ENCODE measurements at regions not wholly inside any gene's neighbourhood (a gene's known extent, or its start where the extent isn't known, plus 50 kb on each side); places are given as distances from the start of the nearest gene placed in this dataset.
A peak's percentile ranks its signal among the peaks of the same experiment; 100 is the strongest.

DNA sequence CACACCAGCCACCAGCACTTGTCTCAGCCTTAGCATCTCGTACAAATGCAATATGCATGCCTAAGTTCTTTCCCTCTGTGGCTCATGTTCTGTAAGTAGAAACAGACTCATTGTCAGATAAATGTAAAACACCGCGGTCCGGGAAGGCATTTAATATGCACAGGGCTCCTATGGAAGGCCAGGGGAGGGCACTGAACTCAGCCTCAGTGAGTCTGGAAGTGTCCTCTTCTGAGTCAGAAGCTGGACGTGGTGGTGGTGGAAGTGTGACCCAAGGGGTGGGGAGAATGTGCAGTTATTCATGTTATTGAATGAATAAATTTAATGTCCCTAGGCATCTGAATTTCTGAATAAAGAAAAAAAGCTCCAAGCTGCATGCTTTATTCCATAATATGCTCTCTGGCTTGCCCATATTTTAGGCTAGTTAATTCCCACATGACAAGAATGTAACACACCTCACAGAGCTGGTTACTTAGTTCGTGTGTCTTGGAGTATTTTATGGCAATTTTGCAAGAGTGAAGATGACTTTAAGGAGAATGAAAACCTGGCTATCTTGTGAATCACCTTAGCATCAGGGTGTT is 193.1 kb upstream of the GATB start:
- H3K27ac Mint-ChIP-seq: no peak overlapping the region
- ATAC-seq (ENCODE audit: low read depth in 2 of 2) (no peak), DNase-seq (no peak)
- H3K27me3 Mint-ChIP-seq: peaks cover 0 to 6% (median 6%) of the 10 kb centered on the region in 3 donors
- H3K4me3 Mint-ChIP-seq: no peak overlapping the region
- H3K4me1 Mint-ChIP-seq: no peaks in the 10 kb centered on the region
- peaks cover 0 to 5% (median 0%) of the 10 kb centered on the region in 7 donors for H3K9me3 Mint-ChIP-seq
- H3K36me3 Mint-ChIP-seq: no peaks in the 10 kb centered on the region

GRCh38 chr4:151953312-151953711 is 192.5 kb upstream of the GATB start:
- DNase-seq (no peak), ATAC-seq (ENCODE audit: low read depth in 2 of 2) (no peak)
- Mint-ChIP-seq H3K36me3 (peaks cover 0 to under 1% of the 10 kb centered on the region in 2 donors), H3K4me1 (no peaks in the 10 kb centered on the region), H3K27ac (no peak overlapping the region), H3K4me3 (no peak overlapping the region), H3K9me3 (peaks cover 0 to 5% (median under 1%) of the 10 kb centered on the region in 7 donors), H3K27me3 (peaks cover 0 to 6% (median 6%) of the 10 kb centered on the region in 3 donors)

DNA sequence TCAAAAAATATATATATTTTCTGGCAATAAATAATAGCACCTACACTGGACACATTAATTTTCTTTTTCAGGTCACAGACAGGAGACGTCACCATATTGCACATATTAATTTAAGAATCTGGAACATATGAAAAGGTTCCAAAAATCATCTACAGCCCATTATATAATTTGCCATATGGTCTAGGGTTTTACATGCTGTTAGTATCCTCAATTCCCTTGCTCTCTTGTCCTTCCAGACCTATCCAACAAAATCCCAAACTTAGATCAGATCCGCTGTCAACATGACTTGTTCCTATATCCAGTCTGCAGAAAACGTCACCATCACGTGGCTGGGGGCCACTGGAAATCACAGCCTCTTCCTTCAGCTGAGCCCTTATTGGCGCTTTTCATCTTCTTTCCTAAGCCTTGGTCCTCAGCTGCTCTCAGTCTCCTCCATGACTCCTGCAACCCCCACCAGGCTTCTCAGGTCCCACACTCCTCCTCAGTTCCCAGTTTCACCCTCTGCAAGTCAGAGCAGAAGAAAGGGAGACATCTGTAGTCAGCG is 192.0 kb upstream of the GATB start:
- no peaks in the 10 kb centered on the region for H3K4me1 Mint-ChIP-seq

DNA sequence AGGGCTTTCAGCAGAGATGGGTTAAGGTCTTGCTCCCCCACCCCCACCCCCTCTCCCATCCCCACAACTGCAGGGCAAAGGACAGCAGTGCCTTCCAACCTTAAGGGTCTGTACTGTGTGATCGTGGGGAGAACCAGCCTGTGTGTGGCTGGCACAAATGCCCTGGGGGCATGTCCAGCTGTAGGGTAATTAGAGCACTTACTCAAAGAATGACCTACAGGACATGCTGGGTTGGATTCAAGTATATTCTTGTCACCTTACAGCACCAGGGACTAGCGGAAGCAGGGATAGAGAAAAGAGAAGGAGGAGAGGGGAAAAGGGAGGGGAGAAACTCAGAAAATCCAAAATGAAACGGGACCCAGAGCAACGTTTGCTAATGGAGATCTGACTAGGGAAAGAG is 191.3 kb upstream of the GATB start:
- Mint-ChIP-seq H3K36me3 (peaks cover 0 to 12% of the 10 kb centered on the region in 2 donors), H3K27me3 (peaks cover 0 to 6% (median 0%) of the 10 kb centered on the region in 3 donors), H3K27ac (no peak overlapping the region), H3K9me3 (peaks cover 7 to 13% (median 12%) of the 10 kb centered on the region in 7 donors), H3K4me3 (no peak overlapping the region), H3K4me1 (no peaks in the 10 kb centered on the region)
- ATAC-seq (ENCODE audit: low read depth in 2 of 2): no peak
- DNase-seq: no peak

More for the DNA sequence above, 192.0 kb upstream of the GATB start:
- Mint-ChIP-seq H3K9me3 (peaks cover 3 to 8% (median 6%) of the 10 kb centered on the region in 7 donors), H3K27ac (peak overlapping the region in 1 of 6 donors; percentile 5), H3K4me3 (no peak overlapping the region), H3K27me3 (peaks cover 0 to 6% (median 5%) of the 10 kb centered on the region in 3 donors), H3K36me3 (peaks cover 0 to 6% of the 10 kb centered on the region in 2 donors)
- DNase-seq (no peak), ATAC-seq (ENCODE audit: low read depth in 2 of 2) (no peak)

- DNase-seq (no peak), ATAC-seq (ENCODE audit: low read depth in 2 of 2) (no peak)
- Mint-ChIP-seq H3K27ac (no peak overlapping the region), H3K4me1 (no peaks in the 10 kb centered on the region), H3K36me3 (peaks cover 0 to 14% of the 10 kb centered on the region in 2 donors), H3K27me3 (peaks cover 0 to 6% (median 0%) of the 10 kb centered on the region in 3 donors), H3K4me3 (no peak overlapping the region), H3K9me3 (peaks cover 8 to 18% (median 16%) of the 10 kb centered on the region in 7 donors)
These were observed 190.9 kb upstream of the GATB start for GRCh38 chr4:151951671-151952050.

GRCh38 chr4:151950993-151951670 is 190.3 kb upstream of the GATB start:
- H3K36me3 Mint-ChIP-seq: peaks cover 4 to 19% of the 10 kb centered on the region in 2 donors
- H3K4me1 Mint-ChIP-seq: no peaks in the 10 kb centered on the region
- no peak overlapping the region for H3K4me3 Mint-ChIP-seq
- no peak for ATAC-seq (ENCODE audit: low read depth in 2 of 2)
- H3K27ac Mint-ChIP-seq: no peak overlapping the region
- peaks cover 12 to 23% (median 21%) of the 10 kb centered on the region in 7 donors for H3K9me3 Mint-ChIP-seq
- peaks cover 0 to 6% (median 0%) of the 10 kb centered on the region in 3 donors for H3K27me3 Mint-ChIP-seq
- DNase-seq: no peak

- Mint-ChIP-seq H3K27ac (no peak overlapping the region), H3K4me3 (no peak overlapping the region), H3K36me3 (peaks cover 13 to 23% of the 10 kb centered on the region in 2 donors), H3K9me3 (peaks cover 20 to 43% (median 32%) of the 10 kb centered on the region in 7 donors), H3K4me1 (no peaks in the 10 kb centered on the region), H3K27me3 (peaks cover 0 to under 1% (median 0%) of the 10 kb centered on the region in 3 donors)
- ATAC-seq (ENCODE audit: low read depth in 2 of 2) (no peak), DNase-seq (no peak)
These were observed 187.7 kb upstream of the GATB start for GRCh38 chr4:151948351-151949016.

- no peak for DNase-seq
- H3K4me3 Mint-ChIP-seq: no peak overlapping the region
- no peaks in the 10 kb centered on the region for H3K27me3 Mint-ChIP-seq
- no peaks in the 10 kb centered on the region for H3K4me1 Mint-ChIP-seq
- peaks cover 13 to 23% of the 10 kb centered on the region in 2 donors for H3K36me3 Mint-ChIP-seq
- no peak for ATAC-seq (ENCODE audit: low read depth in 2 of 2)
- peak overlapping the region in 1 of 6 donors; percentile 24 for H3K27ac Mint-ChIP-seq
- peaks cover 20 to 49% (median 36%) of the 10 kb centered on the region in 7 donors for H3K9me3 Mint-ChIP-seq
These were observed 185.9 kb upstream of the GATB start for GRCh38 chr4:151946718-151947117.

DNA sequence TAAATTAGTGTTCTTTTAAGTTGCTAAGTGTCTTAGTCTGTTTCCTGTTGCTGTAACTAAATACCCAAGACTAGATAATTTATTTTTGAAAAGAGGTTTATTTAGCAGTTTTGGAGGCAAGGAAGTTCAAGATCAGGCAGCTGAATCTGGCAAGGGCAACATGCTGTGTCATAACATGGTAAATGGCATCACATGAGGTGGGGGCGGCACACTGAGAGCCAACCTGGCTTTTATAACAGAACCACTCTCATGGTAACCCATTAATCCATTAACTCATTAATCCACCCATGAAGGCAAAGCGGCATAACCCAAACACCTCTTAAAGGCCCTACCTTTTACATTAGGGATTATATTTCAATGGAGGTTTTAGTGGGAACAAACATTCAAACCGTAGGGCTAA is 182.2 kb upstream of the GATB start:
- H3K4me3 Mint-ChIP-seq: no peak overlapping the region
- H3K36me3 Mint-ChIP-seq: peaks cover 13 to 19% of the 10 kb centered on the region in 2 donors
- no peak for ATAC-seq (ENCODE audit: low read depth in 2 of 2)
- H3K27me3 Mint-ChIP-seq: no peaks in the 10 kb centered on the region
- no peak overlapping the region for H3K27ac Mint-ChIP-seq
- no peaks in the 10 kb centered on the region for H3K4me1 Mint-ChIP-seq
- H3K9me3 Mint-ChIP-seq: peaks cover 19 to 51% (median 32%) of the 10 kb centered on the region in 7 donors
- DNase-seq: no peak

GRCh38 chr4:151940926-151941617 is 180.3 kb upstream of the GATB start:
- Mint-ChIP-seq H3K27me3 (peaks cover 0 to 8% (median 0%) of the 10 kb centered on the region in 3 donors), H3K4me1 (no peaks in the 10 kb centered on the region), H3K9me3 (peaks cover 9 to 32% (median 18%) of the 10 kb centered on the region in 7 donors), H3K27ac (no peak overlapping the region), H3K4me3 (no peak overlapping the region), H3K36me3 (peaks cover 3 to 7% of the 10 kb centered on the region in 2 donors)
- ATAC-seq (ENCODE audit: low read depth in 2 of 2) (no peak), DNase-seq (no peak)

DNA sequence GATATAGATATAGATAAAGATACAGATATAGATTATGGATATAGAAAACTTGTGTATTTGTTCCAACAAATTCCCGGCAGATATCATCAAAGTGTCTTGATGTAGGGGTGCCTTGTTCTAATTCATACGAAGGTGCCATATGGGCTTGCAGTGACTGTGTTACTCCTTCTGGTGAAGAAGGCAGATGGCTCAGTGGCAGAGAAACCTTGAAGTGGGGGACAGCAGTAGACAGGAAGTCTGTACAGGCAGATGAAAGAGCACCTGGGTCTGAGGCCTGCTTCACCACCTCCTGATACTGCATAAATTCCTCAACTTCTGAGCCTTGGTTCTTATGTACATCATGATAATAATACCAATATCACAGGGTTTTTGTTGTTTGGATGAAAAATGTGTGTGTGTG is 179.5 kb upstream of the GATB start:
- Mint-ChIP-seq H3K27me3 (peaks cover 0 to 8% (median 0%) of the 10 kb centered on the region in 3 donors), H3K4me3 (no peak overlapping the region), H3K36me3 (peaks cover 0 to 4% of the 10 kb centered on the region in 2 donors), H3K4me1 (no peaks in the 10 kb centered on the region), H3K27ac (no peak overlapping the region), H3K9me3 (peaks cover 5 to 26% (median 13%) of the 10 kb centered on the region in 7 donors)
- DNase-seq: no peak
- no peak for ATAC-seq (ENCODE audit: low read depth in 2 of 2)

- Mint-ChIP-seq H3K27ac (no peak overlapping the region), H3K9me3 (peaks cover 2 to 20% (median 8%) of the 10 kb centered on the region in 7 donors), H3K36me3 (peaks cover 0 to 2% of the 10 kb centered on the region in 2 donors), H3K4me3 (no peak overlapping the region), H3K27me3 (peaks cover 0 to 8% (median 0%) of the 10 kb centered on the region in 3 donors), H3K4me1 (no peaks in the 10 kb centered on the region)
- ATAC-seq (ENCODE audit: low read depth in 2 of 2): no peak
- no peak for DNase-seq
These were observed 178.9 kb upstream of the GATB start for GRCh38 chr4:151939670-151940069.

DNA sequence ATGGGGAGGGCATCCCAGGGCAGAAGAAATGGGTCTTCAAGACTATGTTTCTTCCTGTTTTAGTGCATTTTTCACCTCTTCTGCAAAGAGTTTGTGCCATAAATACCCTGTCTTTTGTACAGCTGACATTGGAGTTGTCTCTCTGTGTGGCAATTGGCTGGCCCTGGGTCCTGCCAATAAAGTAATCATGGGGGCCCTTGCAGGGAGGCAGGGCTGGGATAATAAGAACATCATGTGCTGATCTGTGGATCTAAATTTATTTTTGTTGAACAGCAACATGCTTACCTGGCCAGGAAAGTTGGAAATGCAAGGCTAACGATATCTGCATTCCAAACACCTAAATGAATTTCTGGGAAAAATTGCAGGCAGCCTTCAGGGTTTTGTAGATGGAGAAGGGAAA is 174.6 kb upstream of the GATB start:
- Mint-ChIP-seq H3K4me3 (no peak overlapping the region), H3K36me3 (no peaks in the 10 kb centered on the region), H3K27ac (peak overlapping the region in 1 of 6 donors; percentile 68), H3K4me1 (peaks cover 0 to 4% (median 0%) of the 10 kb centered on the region in 3 donors), H3K9me3 (peaks cover 0 to 5% (median 0%) of the 10 kb centered on the region in 7 donors), H3K27me3 (peaks cover 0 to 8% (median 0%) of the 10 kb centered on the region in 3 donors)
- no peak for ATAC-seq (ENCODE audit: low read depth in 2 of 2)
- DNase-seq: no peak
